ENCODE measurements at regions not wholly inside any gene's neighbourhood (a gene's known extent, or its start where the extent isn't known, plus 50 kb on each side); places are given as distances from the start of the nearest gene placed in this dataset.
"Not testable (repeated sequence)": the region's sequence is repeated elsewhere in the genome, so short reads cannot be mapped to it uniquely, and the experiment has no call there.

DNA sequence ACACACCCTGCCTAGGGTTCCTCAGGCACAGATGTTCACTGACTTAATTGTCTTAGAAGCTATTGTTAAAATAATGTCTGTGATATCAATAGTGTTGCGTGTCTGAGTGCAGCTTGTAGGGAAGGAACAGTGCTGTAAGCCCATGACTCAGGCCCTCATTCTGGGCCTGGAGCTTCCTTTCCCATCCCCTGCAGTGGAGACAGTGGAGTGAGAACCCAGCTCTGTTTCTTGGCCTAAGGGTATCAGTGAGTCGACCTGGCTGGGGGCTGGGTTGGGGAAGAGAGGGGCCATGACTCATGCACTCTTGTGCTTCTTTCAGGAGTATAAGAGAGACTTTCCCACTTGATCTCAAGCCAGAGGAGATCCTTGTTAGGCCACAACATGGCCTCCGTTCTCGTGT, 106.8 kb downstream of the HRH4 start:
- DNase-seq = no peak

DNA sequence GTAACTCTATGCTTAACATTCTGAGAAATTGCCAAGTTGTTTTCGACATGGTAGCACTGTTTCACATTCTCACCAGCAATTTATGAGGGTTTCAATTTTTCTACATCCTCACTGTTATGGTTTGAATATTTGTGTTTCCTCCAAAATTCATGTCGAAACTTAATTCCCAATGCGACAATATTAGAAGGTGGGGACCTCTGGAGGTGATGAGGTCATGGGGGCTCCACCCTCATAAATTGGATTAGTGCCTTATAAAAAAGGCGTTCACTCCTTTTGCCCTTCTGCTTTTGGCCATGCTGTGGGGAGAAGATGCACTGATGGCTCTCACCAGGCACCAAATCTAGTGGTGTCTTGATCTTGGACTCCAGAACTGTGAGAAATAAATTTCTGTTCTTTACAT, 110.3 kb downstream of the HRH4 start:
- DNase-seq = no peak

DNA sequence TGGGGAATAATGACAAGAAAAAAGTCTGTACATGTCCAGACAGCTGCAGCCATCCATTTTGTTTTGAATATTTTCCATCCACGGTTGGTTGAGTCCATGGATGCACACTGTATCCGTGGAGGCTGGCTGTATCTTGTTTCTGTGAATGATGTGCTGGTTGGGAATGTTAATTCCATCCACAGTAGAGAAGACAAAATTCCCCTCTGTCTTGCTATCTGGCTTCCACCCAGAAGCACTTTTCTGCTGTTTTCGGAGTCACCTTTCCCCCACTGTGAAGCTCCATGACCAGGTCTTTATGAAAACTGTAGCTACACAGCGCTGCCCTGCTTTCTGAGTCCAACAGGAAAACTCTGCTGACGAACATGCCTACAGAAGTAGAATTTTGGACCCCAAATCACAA, 122.3 kb downstream of the HRH4 start:
- DNase-seq = no peak

DNA sequence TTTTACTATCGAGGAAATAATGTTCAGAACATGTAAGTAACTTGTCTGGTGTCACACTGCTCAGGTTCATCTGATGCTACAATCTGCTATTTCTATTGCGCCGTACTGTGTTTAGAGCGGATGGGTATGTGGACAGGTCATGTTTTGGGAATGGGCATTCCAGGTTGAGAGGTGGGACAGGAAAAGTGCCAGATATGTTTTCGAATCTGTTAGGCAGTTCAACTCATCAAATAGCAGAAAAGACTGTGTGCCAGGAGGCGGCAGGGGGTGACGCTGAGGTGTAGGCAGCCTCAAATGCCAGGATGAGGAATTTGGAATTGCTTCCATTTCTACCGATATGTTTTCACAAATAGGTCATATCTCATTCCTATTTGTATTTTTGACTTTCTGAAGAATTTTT, 123.8 kb downstream of the HRH4 start:
- DNase-seq = no peak

DNA sequence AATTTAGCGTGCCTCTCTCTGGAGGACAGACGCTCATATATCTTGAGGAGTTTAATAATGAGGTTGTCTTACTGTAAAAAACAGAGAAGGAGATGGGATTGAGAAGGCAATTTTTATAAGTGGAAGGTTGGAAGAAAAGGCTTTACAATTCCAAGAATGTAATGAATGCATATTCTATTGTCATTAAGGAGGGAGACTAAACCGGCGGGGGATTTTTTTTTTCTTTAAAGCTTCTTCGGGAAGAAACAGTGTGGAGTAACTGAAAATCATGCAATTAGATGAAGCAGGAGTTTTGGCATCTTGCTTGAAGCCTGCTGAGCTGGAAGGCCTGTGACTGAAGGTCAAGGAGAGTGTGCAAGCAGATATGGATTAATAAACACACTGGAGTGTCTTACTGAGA, 124.4 kb downstream of the HRH4 start:
- DNase-seq = no peak

GRCh38 chr18:24585996-24586566, 125.6 kb downstream of the HRH4 start:
- no peak for DNase-seq

- no peak for DNase-seq
These were observed 126.4 kb downstream of the HRH4 start for GRCh38 chr18:24586662-24587360.

GRCh38 chr18:24588440-24588839, 128.0 kb downstream of the HRH4 start:
- no peak for DNase-seq

GRCh38 chr18:24590946-24591345, 130.5 kb downstream of the HRH4 start:
- no peak for DNase-seq

- no peak for DNase-seq
These were observed 133.0 kb downstream of the HRH4 start for GRCh38 chr18:24593401-24593800.

DNA sequence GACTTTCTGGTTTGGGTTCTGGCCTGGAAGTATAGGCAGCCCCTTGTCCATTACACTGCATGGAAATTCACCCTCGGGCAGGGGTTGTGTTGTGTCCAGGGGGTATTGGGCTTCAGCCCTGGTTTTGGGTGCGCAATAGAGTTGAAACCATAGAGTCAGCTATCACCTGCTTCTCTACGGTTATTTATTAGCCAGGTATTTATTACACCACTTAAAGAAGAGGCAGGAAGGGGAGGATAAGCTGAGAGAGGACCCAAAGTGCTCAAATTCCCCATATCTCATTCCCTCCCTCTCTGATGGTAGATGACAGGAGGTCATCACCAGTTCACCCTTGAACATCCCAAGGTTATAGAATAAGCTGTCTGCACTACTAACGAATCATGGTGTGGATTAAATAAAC, 133.4 kb downstream of the HRH4 start:
- no peak for DNase-seq

DNA sequence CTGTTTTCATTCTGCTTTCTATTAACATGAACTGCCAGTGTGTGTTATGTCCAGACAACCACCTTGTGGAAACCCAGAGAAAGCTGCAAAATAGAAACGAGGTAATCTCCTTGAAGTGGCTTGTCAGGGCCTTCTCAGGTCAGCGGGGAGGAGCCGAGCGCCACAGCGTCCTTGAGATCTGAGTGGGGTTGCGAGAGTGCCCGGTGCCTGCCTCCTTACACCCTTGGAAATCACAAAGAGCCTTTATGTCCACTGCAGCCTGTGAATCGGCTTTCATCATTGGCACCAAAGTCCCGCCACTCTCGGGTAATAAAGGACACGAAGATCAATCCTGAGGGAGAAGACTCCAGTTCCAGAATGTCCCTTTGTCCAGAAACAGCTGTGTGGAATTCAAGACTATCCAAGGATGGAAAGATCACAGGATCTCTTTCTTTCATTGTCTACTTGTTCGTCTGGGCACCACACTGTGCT, 135.2 kb downstream of the HRH4 start:
- DNase-seq = no peak

DNA sequence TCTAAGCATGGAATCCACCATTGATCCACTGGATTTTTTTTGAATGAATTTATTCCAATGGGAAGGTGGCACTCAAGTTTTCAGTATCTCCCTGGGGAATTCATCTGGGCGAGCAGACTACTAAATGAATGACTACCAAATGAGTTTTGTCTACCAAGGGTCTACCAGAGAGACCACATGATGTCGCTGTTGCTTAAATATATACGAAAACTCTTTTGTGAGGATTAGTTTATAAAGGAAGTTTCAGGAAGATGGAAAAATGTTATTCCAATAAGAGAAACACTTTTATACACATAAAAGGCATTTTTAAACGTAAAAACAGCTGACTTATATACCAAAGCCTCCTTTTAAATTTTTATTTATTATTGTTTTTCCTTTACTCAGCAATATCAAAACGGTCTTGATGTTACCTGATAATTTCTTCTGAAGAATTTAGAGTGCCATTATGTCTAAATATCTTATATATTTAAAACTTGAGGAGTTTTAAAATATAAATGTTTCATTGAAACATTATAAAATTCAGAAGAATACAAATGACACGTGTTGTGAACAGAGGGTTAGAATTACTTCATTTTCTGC, 139.7 kb downstream of the HRH4 start:
- peak; percentile 66 for DNase-seq

- DNase-seq = no peak
These were observed 141.1 kb downstream of the HRH4 start for GRCh38 chr18:24601585-24601984.

DNA sequence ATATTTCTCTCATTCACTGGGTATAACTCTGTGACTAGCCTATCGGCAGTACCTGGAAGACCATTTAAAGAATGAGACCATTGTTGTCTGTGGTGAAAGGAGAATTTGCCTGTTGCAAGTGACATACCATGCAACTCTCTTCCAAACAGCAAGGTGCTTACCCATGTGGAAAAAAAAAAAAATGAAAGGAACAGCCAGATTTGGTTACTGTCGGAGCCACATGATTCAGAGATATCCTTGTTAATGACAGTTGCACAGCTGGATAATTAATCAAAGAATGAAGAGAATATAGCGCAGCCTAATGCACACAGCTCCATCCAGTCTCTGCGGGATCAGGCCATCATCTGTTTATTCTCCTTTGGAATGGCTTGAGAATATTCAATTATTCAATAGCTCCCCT, 141.8 kb downstream of the HRH4 start:
- DNase-seq = no peak

- DNase-seq = no peak
These were observed 142.7 kb downstream of the HRH4 start for GRCh38 chr18:24603151-24603550.

- no peak for DNase-seq
These were observed 145.0 kb downstream of the HRH4 start for GRCh38 chr18:24605444-24605843.

DNA sequence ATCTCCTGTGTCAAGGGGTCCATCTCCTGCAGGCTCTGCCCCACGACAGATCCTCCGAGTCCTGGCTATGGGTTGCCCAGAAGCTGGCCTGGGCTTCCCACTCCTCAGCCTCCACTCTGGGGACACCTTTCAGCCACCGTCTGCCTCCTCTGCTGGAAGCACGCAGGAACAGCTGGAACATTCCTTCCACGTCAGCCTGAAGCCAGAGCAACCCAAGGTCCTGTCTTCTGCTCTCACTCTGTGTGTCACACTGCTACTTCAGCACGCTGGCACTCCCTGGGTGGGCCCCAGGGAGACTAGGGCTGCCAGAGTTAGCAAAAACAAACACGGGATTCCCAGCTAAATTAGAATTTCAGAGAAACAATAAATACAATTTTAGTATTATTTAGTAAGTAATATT, 148.8 kb downstream of the HRH4 start:
- DNase-seq = no peak

DNA sequence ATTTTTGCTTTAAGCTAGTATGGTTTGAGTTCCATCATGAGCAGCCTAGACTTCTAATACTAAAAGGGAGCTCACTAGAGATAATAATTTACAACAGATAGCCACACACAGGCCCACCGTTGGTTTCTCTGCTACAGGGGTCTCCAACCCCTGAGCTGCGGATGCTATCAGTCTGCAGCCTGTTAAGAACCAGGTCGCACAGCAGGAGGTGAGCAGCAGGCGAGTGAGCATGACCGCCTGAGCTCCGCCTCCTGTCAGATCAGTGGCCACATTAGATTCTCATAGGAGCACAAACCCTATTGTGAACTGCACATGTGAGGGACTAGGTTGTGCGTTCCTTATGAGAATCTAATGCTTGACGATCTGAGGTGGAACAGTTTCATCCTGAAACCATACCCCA, 150.6 kb downstream of the HRH4 start:
- DNase-seq = no peak

- DNase-seq = no peak
These were observed 153.6 kb downstream of the HRH4 start for GRCh38 chr18:24613896-24614640.

- no peak for DNase-seq
These were observed 156.2 kb downstream of the HRH4 start for GRCh38 chr18:24616653-24617052.

GRCh38 chr18:24624421-24624820, 164.0 kb downstream of the HRH4 start:
- not testable (repeated sequence) for DNase-seq

DNA sequence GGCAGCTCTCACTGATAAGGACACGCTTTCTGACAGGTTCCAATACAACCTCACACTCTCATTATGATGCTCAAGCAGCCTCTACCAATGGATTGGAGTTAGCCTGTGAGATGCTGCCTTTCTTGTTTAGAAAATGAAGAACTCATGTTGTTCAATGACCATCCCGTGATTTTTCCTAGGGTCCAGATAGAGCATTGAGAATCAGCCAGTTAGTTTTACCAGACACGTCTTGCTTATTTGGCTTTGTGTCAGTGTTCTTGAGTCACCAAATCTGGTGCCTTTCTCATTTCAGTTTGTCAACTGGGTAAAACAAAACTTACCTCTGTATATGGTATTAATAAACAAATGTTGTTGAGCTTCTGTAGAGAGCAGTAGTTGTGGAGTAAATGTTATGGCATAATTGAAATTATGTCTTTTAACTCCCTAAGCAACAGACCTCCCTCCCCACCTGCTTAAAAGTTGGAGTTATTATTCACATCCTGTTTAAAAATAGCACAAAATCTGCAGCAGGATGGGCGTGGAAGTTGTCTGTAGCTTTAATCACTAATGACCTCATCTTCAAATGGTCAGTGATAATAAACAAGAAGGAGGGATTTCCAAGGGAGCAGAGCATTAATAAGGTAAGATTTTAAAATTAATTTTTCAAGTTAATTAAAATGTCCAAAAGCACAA, 167.3 kb downstream of the HRH4 start:
- DNase-seq = no peak
